DMS 273 treated with DMSO at 0.1 percent for 48 hours (cell line): ENCODE measurements at regions not wholly inside any gene's neighbourhood (a gene's known extent, or its start where the extent isn't known, plus 50 kb on each side); places are given as distances from the start of the nearest gene placed in this dataset.

ENCODE experiments used
- DNase-seq: peaks from one replicate; lab custom pipeline; 2025; lab: John Stamatoyannopoulos, UW

DNA sequence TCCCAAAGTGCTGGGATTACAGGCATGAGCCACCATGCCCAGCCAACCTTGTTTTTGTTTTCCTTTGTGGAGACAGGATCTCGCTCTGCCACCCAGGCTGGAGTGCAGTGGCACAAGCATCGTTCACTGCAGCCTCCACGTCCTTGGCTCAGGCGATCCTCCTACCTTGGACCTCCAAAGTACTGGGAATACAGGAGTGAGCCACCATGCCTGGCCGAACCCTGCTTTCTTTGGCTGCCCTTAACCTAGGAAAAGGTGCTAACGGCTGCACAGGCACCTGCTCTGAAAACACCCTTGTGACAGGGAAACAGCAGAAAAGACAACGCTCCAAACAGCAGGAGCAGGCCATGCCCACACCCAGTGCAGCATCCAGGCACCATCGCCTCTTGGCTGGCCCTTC is 71.9 kb downstream of the OAT start:
- no peak for DNase-seq

DNA sequence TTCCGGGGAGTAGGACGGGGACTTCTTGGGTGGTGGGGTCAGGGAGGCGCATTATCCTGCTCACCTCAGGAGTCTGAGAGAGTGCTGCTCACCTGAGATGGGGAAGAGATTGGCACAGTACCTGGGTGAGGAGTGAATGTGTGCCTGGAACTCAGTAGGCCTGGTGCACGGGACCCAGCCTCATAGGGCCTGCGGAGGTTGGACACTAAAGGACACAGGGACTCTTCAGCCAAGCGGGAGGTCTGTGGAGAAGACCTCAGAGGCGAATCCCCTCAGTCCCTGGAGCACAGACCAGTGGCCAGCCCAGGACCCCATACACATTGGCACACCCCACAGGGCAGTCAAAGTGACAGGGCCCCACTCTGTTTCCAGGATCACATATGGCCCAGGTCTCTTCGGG is 73.2 kb downstream of the OAT start:
- no peak for DNase-seq

DNA sequence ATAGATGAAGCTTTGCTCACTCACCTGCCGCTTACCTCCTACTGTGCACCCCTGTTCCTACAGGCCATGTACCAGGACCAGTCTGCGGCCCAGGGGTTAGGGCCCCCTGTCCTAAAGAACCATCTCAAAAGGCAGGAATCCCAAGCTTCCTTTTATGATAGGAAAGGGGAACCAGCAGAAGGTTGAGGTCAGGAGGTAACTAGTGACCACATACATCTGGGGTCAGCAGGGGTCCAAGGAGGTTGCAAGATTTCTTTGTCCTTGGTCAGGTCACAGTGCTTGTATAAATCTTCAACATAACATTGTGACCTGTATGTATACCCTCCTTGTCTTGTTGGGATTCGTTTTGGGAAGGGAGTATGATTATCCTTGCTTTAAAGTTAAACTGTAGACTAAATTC is 73.8 kb downstream of the OAT start:
- no peak for DNase-seq

GRCh38 chr10:124344266-124344590 is 74.5 kb downstream of the OAT start:
- DNase-seq, result no peak

DNA sequence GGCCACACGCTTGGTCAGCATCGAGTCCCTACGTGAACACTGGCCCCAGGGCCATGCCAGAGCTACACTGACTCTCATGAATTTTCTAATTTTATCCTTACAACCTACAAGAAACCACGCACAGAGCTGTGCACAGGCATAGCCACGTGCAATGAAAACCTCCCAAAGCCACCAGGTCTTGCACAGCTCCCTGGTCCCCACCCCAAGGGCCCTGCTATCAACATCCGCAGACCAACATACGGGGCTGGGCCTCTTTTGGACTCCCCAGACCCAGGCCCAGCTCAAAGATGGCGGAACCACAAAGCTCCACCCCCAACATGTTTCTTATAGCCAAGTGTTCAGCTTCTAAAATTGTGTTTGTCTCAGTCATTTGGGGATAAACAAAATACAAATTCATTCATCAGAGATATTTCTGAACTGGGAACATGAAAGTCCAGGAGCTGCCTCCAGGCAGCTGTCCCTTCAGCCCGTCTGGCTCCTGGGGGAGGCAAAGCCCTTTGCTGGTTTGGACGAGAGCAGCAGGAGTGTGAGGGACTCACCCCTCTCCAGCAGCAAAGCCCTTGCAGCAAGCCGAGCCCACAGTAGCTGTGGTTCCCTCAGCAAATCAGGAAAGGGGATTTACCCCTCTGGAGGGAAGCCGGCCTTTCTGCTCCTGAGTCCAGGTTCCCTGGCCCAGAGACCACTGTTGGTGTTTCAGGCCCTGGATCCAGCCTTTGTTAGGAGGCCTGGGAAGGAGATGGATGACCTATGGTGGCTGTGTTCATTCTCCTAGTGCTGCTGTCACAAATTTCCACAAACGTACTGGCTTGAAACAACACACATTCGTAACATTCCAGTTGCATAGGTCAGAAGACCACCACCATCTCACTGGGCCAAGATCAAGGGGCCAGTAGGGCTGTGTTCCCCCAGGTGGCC is 75.1 kb downstream of the OAT start:
- no peak for DNase-seq

- no peak for DNase-seq
Measured at GRCh38 chr10:124342821-124343170, 75.9 kb downstream of the OAT start.

DNA sequence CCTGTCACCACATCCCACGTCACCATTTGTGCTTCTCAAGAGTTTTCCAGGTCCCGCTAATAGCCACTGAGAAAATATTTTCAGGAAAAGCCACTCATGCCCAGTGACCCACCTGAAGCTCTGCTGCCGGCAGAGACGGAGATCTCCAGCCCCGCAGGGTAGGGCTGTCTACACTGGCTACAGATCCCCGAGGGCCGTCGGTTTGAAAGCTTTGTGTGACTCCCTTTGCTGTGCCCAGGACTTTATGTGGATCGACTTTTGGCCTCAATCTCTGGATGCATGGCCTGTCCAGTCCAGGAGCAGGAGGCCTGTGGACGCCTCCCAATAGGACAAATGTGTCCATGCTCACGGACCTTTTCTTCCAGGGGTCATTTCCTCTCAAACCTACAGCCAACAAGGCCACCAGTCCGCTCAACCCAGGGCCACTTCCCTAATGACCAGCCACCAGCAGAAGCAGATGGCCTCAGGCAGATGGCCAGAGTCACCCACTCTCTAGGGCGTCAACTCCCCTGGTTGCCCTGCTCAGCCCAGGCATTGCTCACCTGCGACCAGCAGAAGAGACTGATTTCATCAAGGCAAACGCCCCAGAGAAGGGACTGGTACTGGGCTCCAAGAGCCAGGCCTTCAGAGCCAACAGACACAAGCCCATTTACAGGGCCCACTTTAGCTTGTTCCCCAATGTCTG is 76.4 kb downstream of the OAT start:
- no peak for DNase-seq

DNA sequence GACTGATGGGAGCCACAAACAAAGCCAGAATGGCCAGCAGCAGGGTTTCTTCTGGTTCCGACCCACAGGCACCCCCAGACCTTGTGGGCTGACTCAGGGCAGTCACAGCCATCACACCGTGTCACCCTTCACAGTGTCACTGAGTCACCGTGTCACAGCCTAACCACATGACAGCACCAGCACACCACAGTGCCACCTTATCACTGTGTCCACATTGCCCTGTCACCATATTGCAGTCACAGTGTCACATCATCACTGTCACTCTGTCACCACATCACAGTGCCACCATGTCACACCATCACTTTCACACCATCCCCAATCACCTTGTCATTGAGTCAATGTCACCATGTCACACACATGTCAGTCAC is 77.0 kb downstream of the OAT start:
- no peak for DNase-seq

- DNase-seq, result no peak
Measured at GRCh38 chr10:124340033-124340760, 78.5 kb downstream of the OAT start.

DNA sequence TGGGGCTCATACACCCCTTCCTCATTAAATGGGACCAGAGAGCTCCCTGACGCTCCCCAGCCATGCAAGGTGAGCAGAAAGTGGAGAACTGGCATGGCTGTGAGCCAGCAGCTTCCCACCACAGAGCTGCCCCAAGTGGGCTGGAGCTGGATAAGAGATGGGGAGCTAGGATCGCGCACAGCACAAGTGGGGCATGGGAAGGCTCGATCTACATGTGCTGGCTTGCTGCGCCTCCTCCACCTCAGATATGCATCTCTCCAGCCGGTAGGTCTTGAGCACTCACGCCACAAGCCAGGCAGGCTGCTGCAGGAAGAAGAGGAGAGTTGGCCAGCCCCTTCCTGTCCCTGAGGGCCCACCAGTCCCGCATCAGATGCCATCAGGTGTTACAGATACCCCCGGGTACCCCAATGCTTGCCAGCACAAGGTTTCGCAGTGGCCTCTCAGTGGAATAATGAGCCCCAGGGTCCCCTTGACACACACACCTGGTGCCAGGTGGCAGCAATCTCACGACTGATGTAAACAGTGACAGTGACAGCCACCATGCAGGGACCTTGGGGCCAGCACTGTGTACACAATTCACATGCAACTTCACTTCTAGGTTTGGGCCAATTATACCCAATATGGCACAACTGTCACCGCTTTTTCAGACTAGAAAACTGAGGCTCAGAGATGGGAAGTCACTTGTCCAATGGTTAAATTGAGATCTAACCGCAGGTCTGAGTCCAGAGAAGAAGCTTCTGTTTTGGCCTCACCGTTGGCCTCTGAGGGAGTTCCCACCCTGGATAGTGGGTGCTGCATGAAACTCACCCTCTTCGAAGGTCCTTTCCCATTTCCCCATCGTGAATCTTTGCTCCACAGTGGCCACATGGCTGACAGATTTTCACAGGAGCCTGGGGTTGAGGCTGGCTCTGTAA is 79.3 kb downstream of the OAT start:
- no peak for DNase-seq

DNA sequence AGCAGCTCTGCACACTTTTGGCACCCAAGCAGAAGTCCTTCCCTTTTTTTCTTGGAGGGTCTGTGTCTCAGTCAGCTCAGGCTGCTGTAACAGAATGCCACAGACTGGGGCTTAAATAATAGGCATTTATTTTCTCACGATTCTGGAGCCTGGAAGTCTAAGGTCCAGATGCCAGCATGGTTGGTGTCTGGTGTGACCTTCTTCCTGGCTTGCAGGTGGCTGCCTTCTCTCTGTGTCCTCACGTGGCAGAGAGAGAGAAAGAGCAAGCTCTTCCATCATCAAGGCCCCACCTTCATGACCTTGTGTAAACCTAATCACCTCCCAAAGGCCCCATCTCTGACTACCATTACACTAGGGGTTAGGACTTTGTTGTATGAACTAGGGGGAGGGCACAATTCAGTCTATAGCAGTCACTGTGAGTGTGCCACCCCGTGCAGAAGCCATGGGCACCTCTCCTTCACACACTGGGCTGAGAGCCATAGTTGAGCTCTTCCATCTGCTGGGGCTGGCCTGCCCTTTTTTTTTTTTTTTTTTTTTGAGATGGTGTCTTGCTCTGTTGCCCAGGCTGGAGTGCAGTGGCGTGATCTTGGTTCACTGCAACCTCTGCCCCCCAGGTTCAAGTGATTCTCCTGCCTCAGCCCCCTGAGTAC is 80.3 kb downstream of the OAT start:
- DNase-seq, result no peak

DNA sequence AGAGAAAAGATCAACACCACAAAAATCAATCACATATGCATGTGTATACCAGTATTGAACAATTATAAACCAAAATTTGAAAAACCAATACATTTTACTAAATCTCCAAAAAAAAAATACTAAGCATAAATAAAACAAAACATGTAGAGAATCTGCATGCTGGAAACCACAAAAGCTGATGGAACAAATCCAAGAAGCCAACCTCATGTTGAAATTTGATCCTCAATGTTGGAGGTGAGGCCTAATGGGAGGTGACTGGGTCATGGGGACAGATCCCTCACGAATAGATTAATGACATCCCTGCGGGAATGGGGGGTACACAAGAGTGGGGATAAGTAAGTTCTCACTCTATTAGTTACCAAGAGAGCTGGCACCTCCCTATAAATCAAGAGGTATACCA is 82.5 kb downstream of the OAT start:
- no peak for DNase-seq

DNA sequence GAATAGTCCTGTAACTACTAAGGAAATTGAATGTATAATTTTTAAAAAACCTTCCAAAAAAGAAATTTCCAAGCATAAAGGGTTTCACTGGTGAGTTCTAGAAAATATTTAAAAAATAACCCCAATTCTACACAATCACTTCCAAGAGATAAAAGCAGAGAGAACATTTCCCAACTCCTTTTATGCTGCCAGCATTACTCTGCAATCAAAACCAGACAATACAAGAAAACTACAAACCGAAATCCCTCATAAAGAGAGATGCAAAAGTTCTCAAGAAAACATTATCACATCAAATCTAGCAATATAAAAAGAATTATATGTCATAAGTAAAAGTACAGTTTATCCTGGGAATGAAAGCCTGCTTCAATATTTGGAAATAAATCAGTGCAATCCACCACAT is 84.8 kb downstream of the OAT start:
- DNase-seq, result no peak

DNA sequence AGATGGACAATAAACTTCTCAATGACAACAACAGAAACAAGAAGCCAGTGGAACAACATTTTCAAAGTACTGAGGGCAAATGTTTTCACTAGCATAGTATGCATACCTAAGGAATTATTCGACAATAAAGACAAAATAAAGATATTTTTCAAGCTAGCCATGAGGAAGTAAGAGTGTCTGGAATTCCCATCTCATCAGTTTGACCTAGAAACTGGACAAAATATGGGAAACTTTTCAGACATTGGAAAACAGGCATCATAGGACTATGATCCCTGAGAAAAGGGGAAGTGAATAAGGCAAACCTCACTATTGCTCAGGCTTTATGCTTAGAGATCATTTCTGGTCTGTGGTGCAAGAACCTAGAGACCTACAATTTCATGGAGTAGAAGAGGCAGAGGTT is 86.3 kb downstream of the OAT start:
- DNase-seq, result no peak

GRCh38 chr10:124329941-124330340 is 88.8 kb downstream of the OAT start:
- no peak for DNase-seq

GRCh38 chr10:124329362-124329761 is 89.4 kb downstream of the OAT start:
- DNase-seq, result no peak

GRCh38 chr10:124328477-124329220 is 90.1 kb downstream of the OAT start:
- DNase-seq, result no peak

DNA sequence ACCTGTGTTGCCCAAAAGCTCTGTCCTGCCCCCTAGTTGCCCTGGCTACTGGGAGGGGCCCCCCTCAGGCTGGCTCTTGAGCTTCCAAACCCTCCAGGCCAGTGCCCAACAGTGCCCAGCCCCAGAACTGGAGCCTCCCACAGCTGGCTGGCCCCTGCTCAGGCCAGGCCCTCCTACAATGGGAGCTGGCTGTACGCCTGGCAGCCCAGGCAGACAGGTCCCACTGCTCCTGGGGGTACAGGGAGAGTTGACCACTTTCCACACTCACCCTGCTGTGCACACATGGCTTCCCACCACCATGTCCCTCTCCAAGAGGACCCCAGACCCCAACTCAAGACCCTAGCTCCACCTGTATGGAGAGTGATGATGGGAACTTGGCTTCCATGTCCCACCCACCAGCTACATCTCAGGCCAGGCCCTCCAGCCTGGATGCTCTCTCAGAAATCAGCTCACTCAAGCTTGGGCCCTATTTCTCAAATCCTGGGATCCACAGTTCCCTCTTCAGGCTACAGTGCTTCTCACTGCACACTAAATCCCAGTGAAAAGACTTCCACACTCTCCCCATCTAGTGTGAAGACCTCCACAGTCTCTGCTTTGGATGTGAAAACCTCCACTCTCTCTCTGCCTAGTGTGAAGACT is 92.6 kb downstream of the OAT start:
- no peak for DNase-seq

GRCh38 chr10:124325633-124325914 is 93.1 kb downstream of the OAT start:
- no peak for DNase-seq

DNA sequence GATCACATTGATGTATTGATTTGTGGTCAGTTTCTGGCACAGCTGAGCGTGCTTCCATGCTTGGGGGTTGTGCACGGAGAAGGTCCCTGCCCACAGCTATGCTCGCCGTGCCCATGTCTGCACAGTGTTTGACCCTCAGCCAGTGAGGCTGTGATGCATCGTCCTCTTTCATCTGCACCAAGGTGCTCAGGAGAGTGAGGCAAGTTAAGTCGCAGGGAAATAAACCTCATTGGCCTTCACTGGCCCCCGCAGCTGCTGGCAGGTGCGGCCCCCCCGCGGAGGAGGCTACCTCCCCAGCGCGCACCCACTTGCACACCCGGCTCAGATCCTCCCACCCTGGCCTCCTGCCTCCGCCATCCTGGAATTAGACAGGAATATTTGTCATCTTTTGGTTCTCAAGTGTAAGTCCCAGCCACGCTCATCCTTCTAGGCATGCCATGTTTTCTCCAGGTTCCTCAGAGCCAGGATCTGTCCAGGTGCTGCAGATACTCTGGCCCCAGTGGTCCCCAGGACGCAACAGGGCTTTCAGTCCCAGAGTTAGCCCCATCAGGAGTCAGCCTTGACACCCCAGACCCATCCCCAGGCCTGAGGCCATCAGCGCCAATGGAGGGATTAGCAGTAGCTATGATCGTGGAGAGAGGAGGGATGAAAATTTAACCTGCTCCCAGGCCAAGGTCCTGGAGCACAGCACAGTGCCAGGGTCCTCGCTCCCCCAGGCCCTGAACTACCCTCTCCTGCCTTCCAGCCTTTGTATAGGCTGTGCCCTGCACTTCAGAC is 93.7 kb downstream of the OAT start:
- no peak for DNase-seq
